NB4 (cell line): ENCODE measurements at regions not wholly inside any gene's neighbourhood (a gene's known extent, or its start where the extent isn't known, plus 50 kb on each side); places are given as distances from the start of the nearest gene placed in this dataset.

Experiments used
- MYC ChIP-seq: IDR thresholded peaks from 2 replicates; pipeline ENCODE4 v1.6.1; 2011; ENCODE audit warnings: low read depth, low read length
- TF ChIP-seq, protein P1 (sequence below): IDR thresholded peaks from one replicate; pipeline ENCODE4 v1.5.1; 2012; ENCODE audit warnings: low read depth, low read length

DNA sequence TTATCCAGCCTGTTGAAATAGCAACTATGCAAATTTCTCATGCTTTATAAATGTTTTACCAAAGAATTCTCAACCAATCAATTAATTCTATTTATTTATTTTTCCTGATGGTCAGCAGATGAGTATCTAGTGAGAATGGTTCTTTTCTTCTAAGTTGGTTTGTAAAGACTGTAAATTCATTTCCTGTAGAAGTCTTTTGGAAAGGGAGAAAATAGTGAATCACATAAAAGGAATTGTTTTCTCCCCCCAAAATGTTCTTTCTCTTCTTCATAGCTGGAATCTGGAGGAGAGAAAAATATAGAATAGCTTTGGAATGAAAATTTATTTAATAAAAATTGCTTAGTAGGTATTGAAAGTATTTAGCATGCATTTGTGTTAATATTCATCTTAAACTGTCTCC is 836.1 kb upstream of the ZEB2 start:
- TF ChIP-seq, protein P1, sequence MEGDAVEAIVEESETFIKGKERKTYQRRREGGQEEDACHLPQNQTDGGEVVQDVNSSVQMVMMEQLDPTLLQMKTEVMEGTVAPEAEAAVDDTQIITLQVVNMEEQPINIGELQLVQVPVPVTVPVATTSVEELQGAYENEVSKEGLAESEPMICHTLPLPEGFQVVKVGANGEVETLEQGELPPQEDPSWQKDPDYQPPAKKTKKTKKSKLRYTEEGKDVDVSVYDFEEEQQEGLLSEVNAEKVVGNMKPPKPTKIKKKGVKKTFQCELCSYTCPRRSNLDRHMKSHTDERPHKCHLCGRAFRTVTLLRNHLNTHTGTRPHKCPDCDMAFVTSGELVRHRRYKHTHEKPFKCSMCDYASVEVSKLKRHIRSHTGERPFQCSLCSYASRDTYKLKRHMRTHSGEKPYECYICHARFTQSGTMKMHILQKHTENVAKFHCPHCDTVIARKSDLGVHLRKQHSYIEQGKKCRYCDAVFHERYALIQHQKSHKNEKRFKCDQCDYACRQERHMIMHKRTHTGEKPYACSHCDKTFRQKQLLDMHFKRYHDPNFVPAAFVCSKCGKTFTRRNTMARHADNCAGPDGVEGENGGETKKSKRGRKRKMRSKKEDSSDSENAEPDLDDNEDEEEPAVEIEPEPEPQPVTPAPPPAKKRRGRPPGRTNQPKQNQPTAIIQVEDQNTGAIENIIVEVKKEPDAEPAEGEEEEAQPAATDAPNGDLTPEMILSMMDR: no peak
- TF ChIP-seq MYC: no peak
